OCI-LY1 (cell line): ENCODE measurements at regions not wholly inside any gene's neighbourhood (a gene's known extent, or its start where the extent isn't known, plus 50 kb on each side); places are given as distances from the start of the nearest gene placed in this dataset.

Source experiments
- H2AFZ ChIP-seq: fragments of 200-600 bp; sonication (generic), shearing (Covaris generic); 2 replicates; pipeline ENCODE4 v1.6.0; 2014; ENCODE audit warnings: antibody characterized with exemption, mild to moderate bottlenecking, low read length
- H3F3A ChIP-seq: fragments of 200-600 bp; sonication (generic), shearing (Covaris generic); 2 replicates; pipeline ENCODE4 v1.6.0; 2014; ENCODE audit warnings: mild to moderate bottlenecking, antibody characterized with exemption, low read length, moderate library complexity; ENCODE audit not compliant: insufficient read depth
- H3K27ac ChIP-seq: fragments of 200-600 bp; sonication (generic); 2 replicates; pipeline ENCODE4 v1.5.1; 2014; ENCODE audit warnings: low read length, mixed run types, mild to moderate bottlenecking, low read depth; ENCODE audit not compliant: poor library complexity, severe bottlenecking
- H3K27me3 ChIP-seq: fragments of 200-600 bp; sonication (generic); 2 replicates; pipeline ENCODE4 v1.6.0; 2014; ENCODE audit warnings: antibody characterized with exemption, mild to moderate bottlenecking, low read length, moderate library complexity; ENCODE audit not compliant: insufficient read depth
- H3K36me3 ChIP-seq: fragments of 200-600 bp; sonication (generic); 2 replicates; pipeline ENCODE4 v1.6.1; 2014; ENCODE audit warnings: mild to moderate bottlenecking, antibody characterized with exemption, low read length, moderate library complexity, mixed read lengths; ENCODE audit not compliant: insufficient read depth
- H3K4me1 ChIP-seq: fragments of 200-600 bp; sonication (generic); 2 replicates; pipeline ENCODE4 v1.5.1; 2014; ENCODE audit warnings: mild to moderate bottlenecking, low read length, moderate library complexity; ENCODE audit not compliant: insufficient read depth, severe bottlenecking
- H3K4me2 ChIP-seq: fragments of 200-600 bp; sonication (generic), shearing (Covaris generic); 2 replicates; pipeline ENCODE4 v1.6.1; 2014; ENCODE audit warnings: low read length
- H3K4me3 ChIP-seq: fragments of 200-600 bp; sonication (generic); 2 replicates; pipeline ENCODE4 v1.5.1; 2014; ENCODE audit warnings: low read length, low read depth, mild to moderate bottlenecking, mixed read lengths; ENCODE audit not compliant: poor library complexity, severe bottlenecking
- H3K79me2 ChIP-seq: fragments of 200-600 bp; shearing (Covaris generic); 2 replicates; pipeline ENCODE4 v1.6.1; 2016; ENCODE audit warnings: mixed run types, low read length, mixed read lengths; ENCODE audit not compliant: insufficient read depth
- H3K9ac ChIP-seq: fragments of 200-600 bp; sonication (generic), shearing (Covaris generic); 2 replicates; pipeline ENCODE4 v1.6.1; 2014; ENCODE audit warnings: mild to moderate bottlenecking, low read length, mixed read lengths
- H3K9me2 ChIP-seq: fragments of 200-600 bp; sonication (generic), shearing (Covaris generic); 2 replicates; pipeline ENCODE4 v1.6.1; 2014; ENCODE audit warnings: low read depth, mild to moderate bottlenecking, low read length, mixed read lengths
- H3K9me3 ChIP-seq: fragments of 200-600 bp; shearing (Covaris generic); 2 replicates; pipeline ENCODE4 v1.6.1; 2014; ENCODE audit warnings: low read length, mixed read lengths
- H4K20me1 ChIP-seq: fragments of 200-600 bp; sonication (generic), shearing (Covaris generic); 2 replicates; pipeline ENCODE4 v1.6.0; 2016; ENCODE audit warnings: mild to moderate bottlenecking, low read length; ENCODE audit not compliant: insufficient read depth
- CTCF ChIP-seq: fragments of 200-600 bp; sonication (generic), shearing (Covaris generic); IDR thresholded peaks from 2 replicates; pipeline ENCODE4 v1.5.1; 2017; ENCODE audit warnings: mild to moderate bottlenecking, antibody characterized with exemption, low read length, moderate library complexity, mixed read lengths
- EZH2 ChIP-seq: fragments of 200-600 bp; sonication (generic), shearing (Covaris generic); IDR thresholded peaks from 2 replicates; pipeline ENCODE4 v1.8.0; 2017; ENCODE audit warnings: borderline replicate concordance, mixed run types, mild to moderate bottlenecking, antibody characterized with exemption, low read length, moderate library complexity, mixed read lengths

GRCh38 chr4:8742546-8742945 lies 129.1 kb downstream of the HMX1 start:
- H4K20me1 ChIP-seq, result no peaks in the 10 kb centered on the region
- H2AFZ ChIP-seq, result no peak overlapping the region
- H3K36me3 ChIP-seq, result no peaks in the 10 kb centered on the region
- H3K9me3 ChIP-seq, result no peaks in the 10 kb centered on the region
- TF ChIP-seq CTCF (no peak), EZH2 (no peak)
- H3K9me2 ChIP-seq, result no peaks in the 10 kb centered on the region
- no peaks in the 10 kb centered on the region for H3F3A ChIP-seq
- no peak overlapping the region for H3K27ac ChIP-seq
- H3K79me2 ChIP-seq, result no peaks in the 10 kb centered on the region
- no peak overlapping the region for H3K9ac ChIP-seq
- no peak overlapping the region for H3K4me2 ChIP-seq
- H3K4me1 ChIP-seq, result no peaks in the 10 kb centered on the region
- H3K4me3 ChIP-seq, result no peak overlapping the region
- H3K27me3 ChIP-seq, result no peaks in the 10 kb centered on the region

GRCh38 chr4:8741513-8742226 lies 130.0 kb downstream of the HMX1 start:
- no peak overlapping the region for H2AFZ ChIP-seq
- no peaks in the 10 kb centered on the region for H3K79me2 ChIP-seq
- no peak overlapping the region for H3K4me3 ChIP-seq
- H3K9me3 ChIP-seq, result no peaks in the 10 kb centered on the region
- H3K9ac ChIP-seq, result no peak overlapping the region
- no peaks in the 10 kb centered on the region for H3K36me3 ChIP-seq
- no peak overlapping the region for H3K27ac ChIP-seq
- no peaks in the 10 kb centered on the region for H3K4me1 ChIP-seq
- H3K4me2 ChIP-seq, result no peak overlapping the region
- no peaks in the 10 kb centered on the region for H4K20me1 ChIP-seq
- H3K27me3 ChIP-seq, result no peaks in the 10 kb centered on the region
- no peaks in the 10 kb centered on the region for H3F3A ChIP-seq
- H3K9me2 ChIP-seq, result no peaks in the 10 kb centered on the region
- no peak for TF ChIP-seq EZH2
- no peak for TF ChIP-seq CTCF

- Histone ChIP-seq H3K27ac (no peak overlapping the region), H3K27me3 (no peaks in the 10 kb centered on the region), H3K9ac (no peak overlapping the region), H3K4me2 (no peak overlapping the region), H4K20me1 (no peaks in the 10 kb centered on the region), H3K79me2 (no peaks in the 10 kb centered on the region), H3K9me3 (no peaks in the 10 kb centered on the region), H3F3A (no peaks in the 10 kb centered on the region), H3K36me3 (no peaks in the 10 kb centered on the region), H2AFZ (no peak overlapping the region), H3K4me3 (no peak overlapping the region), H3K4me1 (no peaks in the 10 kb centered on the region), H3K9me2 (no peaks in the 10 kb centered on the region)
- TF ChIP-seq CTCF (no peak), EZH2 (no peak)
Measured at GRCh38 chr4:8740666-8741395, 130.8 kb downstream of the HMX1 start.
